Left lobe of liver (tissue), 2 donors: ENCODE measurements at regions not wholly inside any gene's neighbourhood (a gene's known extent, or its start where the extent isn't known, plus 50 kb on each side); places are given as distances from the start of the nearest gene placed in this dataset.
A peak's percentile ranks its signal among the peaks of the same experiment; 100 is the strongest.
"Not testable (repeated sequence)": the region's sequence is repeated elsewhere in the genome, so short reads cannot be mapped to it uniquely, and the experiment has no call there.

Source experiments
- ATAC-seq: fragments of 200-7000 bp; cut with Tn5 transposase; one replicate; pipeline ENCODE4 v1.9.1; 2020; ENCODE audit warnings: mild to moderate bottlenecking, moderate library complexity
- DNase-seq: peaks from one replicate; pipeline ENCODE4 v3.0.0-alpha.2; 2020; ENCODE audit warnings: low spot score
- donor health status: DM: no; HTN: no; CAD: no; lungs with moderate emphysema.
- donor health status: DM: no; HTN: yes; CAD: no.

DNA sequence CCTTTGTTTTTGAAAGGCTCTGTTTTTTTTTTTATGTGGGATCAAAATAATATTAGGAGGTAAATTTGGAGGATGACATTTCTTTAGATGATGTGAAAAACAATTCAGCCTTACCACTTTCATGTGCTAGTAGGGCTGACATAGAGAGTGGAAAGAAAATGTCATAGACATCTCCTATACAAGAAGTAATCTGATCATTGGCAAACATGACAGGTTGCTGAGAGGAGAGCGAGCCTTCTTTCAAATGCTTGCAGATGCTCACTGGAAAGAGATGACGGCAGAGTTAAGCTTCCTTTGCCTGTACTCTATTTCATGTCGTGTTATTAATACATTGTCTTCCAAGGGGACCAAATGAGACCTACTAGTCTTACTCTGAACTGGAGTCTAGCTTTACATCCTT, 160.1 kb upstream of the DAP start:
- DNase-seq (no peak), ATAC-seq (no peak)

GRCh38 chr5:10920400-10920799, 159.4 kb upstream of the DAP start:
- ATAC-seq (no peak), DNase-seq (no peak)

- DNase-seq (no peak), ATAC-seq (no peak)
Measured at GRCh38 chr5:10914741-10915480, 153.9 kb upstream of the DAP start.

- ATAC-seq (peak; percentile 57), DNase-seq (no peak)
Measured at GRCh38 chr5:10913841-10914240, 152.8 kb upstream of the DAP start.

GRCh38 chr5:10913181-10913810, 152.3 kb upstream of the DAP start:
- ATAC-seq (no peak), DNase-seq (no peak)

DNA sequence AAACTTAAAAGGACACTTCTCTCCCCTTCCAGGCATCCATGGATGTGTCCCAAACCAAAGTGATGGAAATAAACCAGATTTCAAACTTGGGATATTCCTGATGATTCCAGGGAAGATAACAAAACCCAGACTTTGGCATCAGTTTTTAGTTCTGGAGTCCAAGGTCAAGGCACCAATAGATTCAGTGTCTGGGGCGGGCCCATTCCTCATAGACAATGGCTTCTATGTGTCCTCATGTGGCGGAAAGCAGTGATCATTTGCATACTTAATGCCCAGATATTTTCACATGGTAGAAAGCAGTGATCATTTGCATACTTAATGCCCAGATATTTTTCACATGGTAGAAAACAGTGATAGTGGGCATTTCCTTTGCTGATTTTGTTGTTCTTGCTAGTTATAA, 151.4 kb upstream of the DAP start:
- ATAC-seq, result no peak
- DNase-seq, result no peak

- ATAC-seq, result no peak
- DNase-seq, result no peak
Measured at GRCh38 chr5:10910261-10910660, 149.2 kb upstream of the DAP start.

DNA sequence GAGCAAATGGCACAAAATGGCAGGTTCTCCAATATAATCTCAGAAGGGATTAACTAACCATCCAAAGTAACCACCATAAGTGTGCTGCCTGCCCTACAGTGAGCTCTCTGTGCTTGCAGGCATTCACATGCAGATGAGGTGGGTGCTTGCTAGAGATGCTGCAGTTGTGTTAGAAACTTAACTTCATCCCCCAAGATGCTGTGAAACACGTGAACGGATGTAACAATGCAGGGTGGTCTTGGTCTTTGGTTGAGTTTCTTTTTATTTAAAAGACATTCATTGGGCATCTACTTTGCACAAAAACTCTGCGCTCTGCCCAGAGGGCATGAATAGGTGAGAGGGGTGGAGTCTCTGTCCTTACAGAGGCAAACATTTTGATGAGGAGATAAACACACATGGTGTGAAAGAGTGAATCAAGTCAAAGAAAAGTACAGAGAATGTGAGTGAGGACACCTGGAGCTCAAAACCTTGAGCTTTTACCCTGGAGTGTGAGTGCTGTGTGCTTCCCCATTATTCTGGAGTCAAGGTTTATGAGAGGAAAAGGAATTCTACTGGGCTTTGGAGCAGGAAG, 143.9 kb upstream of the DAP start:
- no peak for ATAC-seq
- DNase-seq, result no peak

GRCh38 chr5:10903786-10904560, 142.9 kb upstream of the DAP start:
- no peak for ATAC-seq
- DNase-seq, result no peak

GRCh38 chr5:10902145-10902544, 141.1 kb upstream of the DAP start:
- ATAC-seq (no peak), DNase-seq (no peak)

DNA sequence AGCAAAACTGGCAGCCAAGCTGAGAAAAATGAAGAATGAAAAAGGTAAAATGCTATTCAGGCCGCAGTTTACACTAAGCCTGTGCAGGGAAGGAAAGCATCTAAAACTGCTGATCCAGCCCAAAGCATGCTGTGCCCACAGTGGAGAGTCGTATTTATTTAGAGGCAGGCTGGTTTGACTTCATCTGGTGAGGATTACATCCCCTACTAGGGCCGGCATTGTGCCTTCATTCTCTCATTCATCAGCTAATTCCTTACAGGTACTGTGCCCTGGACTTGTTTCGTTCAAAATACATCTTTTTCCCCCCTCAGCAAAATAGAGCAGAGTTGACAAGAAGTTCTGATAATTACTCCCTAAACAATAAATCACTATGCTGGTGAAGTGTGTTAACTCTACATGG, 137.5 kb upstream of the DAP start:
- DNase-seq (no peak), ATAC-seq (no peak)

DNA sequence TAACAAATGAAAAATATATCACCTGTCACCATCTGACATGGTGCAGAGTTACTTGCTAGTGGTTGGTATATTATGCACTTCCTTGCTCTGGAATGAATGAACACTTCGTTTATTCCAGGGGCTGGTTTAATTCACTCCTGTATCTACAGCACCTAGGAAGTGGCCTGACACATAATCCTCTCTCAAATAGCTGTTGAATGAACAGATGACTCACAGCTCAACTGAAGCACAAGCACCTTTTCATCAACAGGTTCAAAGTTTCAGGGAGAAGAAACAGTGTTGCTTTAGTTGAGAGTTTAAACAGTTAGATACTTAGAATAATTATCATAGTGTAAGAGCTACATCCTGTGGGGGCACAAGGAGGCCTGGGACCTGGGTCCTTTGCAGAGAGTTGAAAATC, 135.0 kb upstream of the DAP start:
- DNase-seq (no peak), ATAC-seq (no peak)

GRCh38 chr5:10894445-10895054, 133.5 kb upstream of the DAP start:
- peak; percentile 62 for ATAC-seq
- DNase-seq, result no peak

DNA sequence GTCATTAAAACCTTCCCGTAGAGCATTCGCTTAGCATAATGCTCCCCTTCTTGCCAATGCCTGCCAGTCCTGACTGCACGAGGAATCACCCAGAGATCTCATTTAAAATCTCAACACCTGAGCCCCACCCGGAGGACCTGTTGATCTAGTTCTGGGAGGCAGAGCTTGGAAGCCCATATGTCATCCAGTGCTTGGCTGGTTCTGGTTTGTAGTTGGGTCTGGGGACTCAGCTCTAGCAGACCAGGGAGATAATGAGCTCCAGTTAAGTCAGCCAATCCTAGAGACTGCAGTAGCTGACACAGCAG, 131.8 kb upstream of the DAP start:
- ATAC-seq (no peak), DNase-seq (no peak)

- DNase-seq (no peak), ATAC-seq (no peak)
Measured at GRCh38 chr5:10892147-10892910, 131.3 kb upstream of the DAP start.

DNA sequence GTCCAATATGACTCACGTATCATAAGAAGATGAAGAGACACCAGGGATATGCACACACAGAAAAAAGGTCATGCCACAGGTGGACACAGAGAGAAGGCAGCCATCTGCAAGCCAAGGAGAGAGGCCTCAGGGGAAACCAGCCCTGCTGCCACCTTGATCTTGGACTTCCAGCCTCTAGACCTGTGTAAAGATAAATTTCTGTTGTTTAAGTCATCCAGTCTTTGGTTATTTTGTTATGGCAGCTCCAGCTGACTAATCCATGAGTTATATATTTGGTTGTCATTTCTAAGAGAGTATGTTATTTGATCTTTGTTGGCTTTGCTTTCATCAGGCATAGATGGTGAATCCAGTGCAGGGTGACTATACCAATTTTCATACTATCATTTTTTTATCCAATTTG, 130.2 kb upstream of the DAP start:
- no peak for ATAC-seq
- DNase-seq, result no peak

DNA sequence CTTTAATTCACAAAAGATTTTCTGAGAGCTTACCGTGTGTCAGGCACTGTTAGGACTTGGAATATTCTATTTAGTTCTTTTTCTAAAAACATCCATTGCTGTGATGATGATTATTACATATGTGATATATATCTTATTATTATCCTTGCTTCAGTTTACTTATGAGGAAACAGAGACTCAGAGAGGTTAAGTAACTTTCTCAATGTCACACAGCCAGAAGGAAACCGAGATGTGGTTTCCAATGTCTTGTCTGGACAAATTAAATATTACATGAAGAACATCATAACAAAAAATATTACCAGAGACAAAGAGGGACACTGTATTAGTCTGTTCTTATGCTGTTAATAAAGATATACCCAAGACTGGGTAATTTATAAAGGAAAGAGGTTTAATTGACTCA, 125.5 kb upstream of the DAP start:
- ATAC-seq (no peak), DNase-seq (no peak)

DNA sequence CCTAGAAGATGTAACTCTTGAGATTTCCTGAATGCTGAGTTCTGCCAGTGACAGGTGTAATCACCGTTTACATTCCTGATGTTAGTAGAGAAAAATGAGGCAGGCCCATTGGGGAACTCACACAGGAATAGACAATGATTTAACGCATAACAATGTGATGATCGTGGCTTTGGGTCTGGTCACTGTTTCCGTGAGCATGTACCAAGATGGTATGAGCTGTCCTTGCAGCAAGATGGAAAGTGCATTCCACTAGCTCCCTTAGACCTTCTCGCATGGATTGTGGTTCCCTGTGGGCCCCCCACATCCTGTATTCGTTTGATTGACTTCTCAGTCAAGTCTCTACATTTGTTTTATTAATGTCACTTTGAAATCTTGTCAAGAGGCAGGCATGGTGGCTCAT, 124.0 kb upstream of the DAP start:
- ATAC-seq (no peak), DNase-seq (no peak)

DNA sequence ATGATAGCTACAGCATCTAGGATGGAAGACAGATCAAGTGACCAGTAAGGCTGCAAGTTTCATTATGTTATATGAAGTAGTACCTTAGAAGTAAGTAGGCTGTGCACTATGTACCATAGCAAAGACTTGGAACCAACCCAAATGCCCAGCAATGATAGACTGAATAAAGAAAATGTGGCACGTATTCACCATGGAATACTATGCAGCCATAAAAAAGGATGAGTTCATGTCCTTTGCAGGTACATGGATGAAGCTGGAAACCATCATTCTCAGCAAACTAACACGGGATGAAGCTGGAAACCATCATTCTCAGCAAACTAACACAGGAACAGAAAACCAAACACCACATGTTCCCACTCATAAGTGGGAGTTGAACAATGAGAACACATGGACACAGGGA, 122.9 kb upstream of the DAP start:
- not testable (repeated sequence) for DNase-seq

DNA sequence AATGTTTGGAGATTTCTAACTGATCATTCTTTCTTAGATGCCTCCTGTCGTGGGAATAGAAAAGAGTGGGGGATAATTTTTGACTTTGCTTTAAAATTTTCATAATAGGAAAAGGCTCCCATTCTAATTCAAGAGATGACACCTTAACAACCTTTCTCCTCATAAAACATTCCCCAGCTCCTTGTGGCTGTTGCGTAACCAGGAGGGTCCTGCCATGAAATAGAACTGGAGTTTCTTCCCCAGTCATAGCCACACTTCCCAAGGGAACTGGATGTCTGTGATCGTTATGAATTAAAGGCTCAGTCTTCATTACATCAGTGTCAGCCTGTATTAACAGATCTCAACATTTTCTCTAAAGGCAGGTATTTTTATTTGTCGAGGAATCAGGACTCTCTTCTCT, 119.9 kb upstream of the DAP start:
- no peak for DNase-seq
- ATAC-seq, result no peak

More for the DNA sequence above, 122.9 kb upstream of the DAP start:
- not testable (repeated sequence) for ATAC-seq

DNA sequence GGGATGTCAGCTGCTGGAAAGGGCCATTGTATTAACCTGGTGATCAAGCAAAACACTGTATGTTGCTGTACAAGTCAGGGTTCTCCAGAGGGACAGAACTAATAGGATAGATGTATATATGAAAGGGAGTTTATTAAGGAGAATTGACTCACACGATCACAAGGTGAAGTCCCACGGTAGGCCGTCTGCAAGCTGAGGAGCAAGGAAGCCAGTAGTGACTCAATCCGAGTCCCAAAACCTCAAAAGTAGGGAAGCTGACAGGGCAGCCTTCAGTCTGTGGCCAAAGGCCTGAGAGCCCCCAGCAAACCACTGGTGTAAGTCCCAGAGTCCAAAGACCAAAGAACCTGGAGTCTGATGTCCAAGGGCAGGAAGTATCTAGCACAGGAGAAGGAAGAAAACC, 116.0 kb upstream of the DAP start:
- not testable (repeated sequence) for ATAC-seq, DNase-seq
